ENCODE measurements at regions not wholly inside any gene's neighbourhood (a gene's known extent, or its start where the extent isn't known, plus 50 kb on each side); places are given as distances from the start of the nearest gene placed in this dataset.

- H3K36me3 ChIP-seq = no peaks in the 10 kb centered on the region
- no peak overlapping the region for H3K4me3 ChIP-seq
- 61% methylated on average over 4 of the region's 4 CpGs for WGBS (ENCODE audit: insufficient coverage, low coverage, low lambda C conversion rate, missing lambda C conversion rate)
- no peak for DNase-seq
- intact Hi-C loops (cut with DNase I) = no loop called here
- no peaks in the 10 kb centered on the region for H3K27me3 ChIP-seq
- H3K27ac ChIP-seq = no peak overlapping the region
- peaks cover 0 to 4% (median 0%) of the 10 kb centered on the region in 4 donors for H3K4me1 ChIP-seq
- no peak for ATAC-seq
- no peaks in the 10 kb centered on the region for H3K9me3 ChIP-seq
- TF ChIP-seq POLR2A (IDR thresholded peaks at IDR 0.05) (no peak), CTCF (IDR thresholded peaks at IDR 0.05) (no peak)
These were observed 145.1 kb upstream of the THRB start for GRCh38 chr3:24639481-24640329.

DNA sequence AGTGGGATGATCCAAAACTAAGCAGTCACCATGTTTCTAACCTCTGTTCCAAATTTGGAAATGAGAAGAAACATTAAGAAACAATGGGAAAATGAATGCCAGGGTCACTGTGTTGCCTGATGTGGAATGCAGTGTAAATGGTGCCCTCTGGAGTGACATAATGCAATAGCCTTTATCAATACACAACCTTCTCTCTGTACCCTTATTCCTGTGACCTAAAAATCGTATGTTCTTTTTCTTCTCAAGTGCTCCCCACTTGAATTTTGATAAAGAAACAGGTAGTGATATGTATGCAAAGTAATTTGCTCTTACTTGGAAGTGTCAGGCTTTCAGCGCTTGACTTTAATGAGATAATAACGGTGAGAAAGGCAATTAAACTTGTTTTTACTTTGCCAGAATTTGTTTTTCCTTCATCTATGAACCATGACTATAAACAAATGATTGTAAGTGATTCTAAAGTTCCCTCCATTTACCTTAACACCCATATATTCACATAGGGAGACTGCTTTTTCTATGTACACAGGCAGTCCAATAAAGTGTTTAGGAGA is 145.8 kb upstream of the THRB start:
- intact Hi-C loops (cut with DNase I) = no loop called here
- ATAC-seq (peak; percentile 93 to 98 (median 94)), DNase-seq (no peak)
- Histone ChIP-seq H3K4me3 (no peak overlapping the region), H3K36me3 (no peaks in the 10 kb centered on the region), H3K27me3 (no peaks in the 10 kb centered on the region), H3K9me3 (no peaks in the 10 kb centered on the region), H3K4me1 (peaks cover 0 to 4% (median 0%) of the 10 kb centered on the region in 4 donors), H3K27ac (no peak overlapping the region)
- WGBS (ENCODE audit: insufficient coverage, low coverage, low lambda C conversion rate, missing lambda C conversion rate) = 16% methylated on average over 3 of the region's 3 CpGs
- TF ChIP-seq POLR2A (IDR thresholded peaks at IDR 0.05) (no peak), CTCF (IDR thresholded peaks at IDR 0.05) (peak; percentile 52 to 73 (median 67))

DNA sequence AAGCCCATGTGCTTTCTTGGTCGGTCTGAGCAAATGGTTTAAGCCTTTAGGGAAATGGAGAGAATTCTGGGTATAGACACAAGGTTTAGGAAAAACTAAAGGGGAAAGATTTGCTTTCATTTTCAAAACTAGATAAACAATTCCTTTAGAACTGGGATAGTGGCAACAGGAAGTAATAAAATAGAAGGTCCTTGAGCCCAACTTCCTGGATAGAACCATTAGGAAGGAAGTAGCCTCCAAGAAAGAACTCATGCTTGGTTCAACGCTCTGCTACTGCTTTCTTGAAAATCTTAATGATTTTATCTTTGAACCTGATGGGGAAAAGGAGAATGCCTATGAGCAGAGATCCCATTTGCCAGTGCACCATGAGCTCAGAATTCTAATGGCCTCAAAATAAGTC is 147.0 kb upstream of the THRB start:
- TF ChIP-seq CTCF (IDR thresholded peaks at IDR 0.05) (no peak), POLR2A (IDR thresholded peaks at IDR 0.05) (no peak)
- H3K4me1 ChIP-seq = peaks cover 0 to 4% (median 0%) of the 10 kb centered on the region in 4 donors
- DNase-seq (no peak), ATAC-seq (peak in 2 of 4 donors; percentile 26 to 44)
- H3K4me3 ChIP-seq = no peak overlapping the region
- H3K27me3 ChIP-seq = no peaks in the 10 kb centered on the region
- H3K27ac ChIP-seq = no peak overlapping the region
- 46% methylated on average over 2 of the region's 2 CpGs for WGBS (ENCODE audit: insufficient coverage, low coverage, low lambda C conversion rate, missing lambda C conversion rate)
- H3K36me3 ChIP-seq = no peaks in the 10 kb centered on the region
- H3K9me3 ChIP-seq = no peaks in the 10 kb centered on the region
- intact Hi-C loops (cut with DNase I) = no loop called here

DNA sequence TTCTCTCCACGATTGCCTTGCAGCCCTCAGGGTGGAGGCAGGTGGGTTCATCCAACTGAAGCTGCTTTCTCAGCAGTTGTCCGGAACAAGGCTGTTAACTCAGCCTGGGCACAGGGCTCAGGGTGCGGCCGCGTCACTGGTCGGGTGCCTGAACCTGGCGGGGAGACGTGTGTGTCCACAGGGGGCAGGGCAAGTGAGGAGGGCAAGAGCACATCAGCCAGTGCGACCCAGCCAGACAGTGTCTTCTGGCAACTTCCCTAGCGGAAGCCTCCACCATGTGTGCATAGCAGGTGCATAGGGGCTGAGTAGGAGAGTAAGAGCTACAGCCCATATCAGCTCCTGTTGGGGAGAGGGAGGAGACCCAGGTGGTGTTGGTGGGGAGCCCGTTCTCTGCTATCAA is 150.4 kb upstream of the THRB start:
- intact Hi-C loops (cut with DNase I) = no loop called here
- no peak for ATAC-seq
- WGBS (ENCODE audit: insufficient coverage, low coverage, low lambda C conversion rate, missing lambda C conversion rate) = 90% methylated on average over 4 of the region's 11 CpGs

More for the DNA sequence above, 150.4 kb upstream of the THRB start:
- H3K9me3 ChIP-seq = no peaks in the 10 kb centered on the region
- H3K36me3 ChIP-seq = no peaks in the 10 kb centered on the region
- no peak for TF ChIP-seq CTCF (IDR thresholded peaks at IDR 0.05)
- TF ChIP-seq POLR2A (IDR thresholded peaks at IDR 0.05) = no peak
- peaks cover 0 to 4% (median 0%) of the 10 kb centered on the region in 4 donors for H3K4me1 ChIP-seq
- H3K27me3 ChIP-seq = no peaks in the 10 kb centered on the region
- no peak for DNase-seq
- H3K27ac ChIP-seq = no peak overlapping the region
- no peak overlapping the region for H3K4me3 ChIP-seq

Data from right lobe of liver (tissue), 6 donors.